ENCODE measurements at regions not wholly inside any gene's neighbourhood (a gene's known extent, or its start where the extent isn't known, plus 50 kb on each side); places are given as distances from the start of the nearest gene placed in this dataset.

- TF ChIP-seq CTCF (IDR thresholded peaks at IDR 0.05; ENCODE audit: poor library complexity, severe bottlenecking) (no peak), REST (IDR thresholded peaks at IDR 0.05; ENCODE audit: borderline replicate concordance) (no peak), EP300 (conservative IDR thresholded peaks at IDR 0.05; ENCODE audit: poor library complexity, severe bottlenecking) (no peak), RAD21 (conservative IDR thresholded peaks at IDR 0.05) (no peak)
Observed at GRCh38 chr13:32938314-32938713, 77.9 kb upstream of the KL start.
